Trophoblast cell (in vitro differentiated cells and primary cell): ENCODE measurements at regions not wholly inside any gene's neighbourhood (a gene's known extent, or its start where the extent isn't known, plus 50 kb on each side); places are given as distances from the start of the nearest gene placed in this dataset.

Source experiments
- DNase-seq, 2 donors: peaks; one replicate each; pipeline ENCODE4 v3.0.0-alpha.2; 2016
- H2AFZ ChIP-seq: 2 replicates; pipeline ENCODE4 v1.6.1; 2013; ENCODE audit warnings: low read length, moderate library complexity, mild to moderate bottlenecking; ENCODE audit not compliant: insufficient read depth, poor library complexity
- H2AK5ac ChIP-seq: 2 replicates; pipeline ENCODE4 v1.6.1; 2013; ENCODE audit warnings: mild to moderate bottlenecking, low read length
- H2BK120ac ChIP-seq: 2 replicates; pipeline ENCODE4 v1.6.1; 2013; ENCODE audit warnings: low read length, mild to moderate bottlenecking, moderate library complexity; ENCODE audit not compliant: insufficient read depth, poor library complexity
- H2BK12ac ChIP-seq: 2 replicates; pipeline ENCODE4 v1.6.1; 2013; ENCODE audit warnings: mild to moderate bottlenecking, low read length, moderate library complexity
- H2BK5ac ChIP-seq: 2 replicates; pipeline ENCODE4 v1.6.1; 2013; ENCODE audit warnings: low read length, low read depth, moderate library complexity, mild to moderate bottlenecking; ENCODE audit not compliant: poor library complexity
- H3K14ac ChIP-seq: 2 replicates; pipeline ENCODE4 v1.6.1; 2013; ENCODE audit warnings: mild to moderate bottlenecking, low read length
- H3K18ac ChIP-seq: 2 replicates; pipeline ENCODE4 v1.6.1; 2013; ENCODE audit warnings: mild to moderate bottlenecking, low read length
- H3K23ac ChIP-seq: 2 replicates; pipeline ENCODE4 v1.6.1; 2013; ENCODE audit warnings: low read length
- H3K27ac ChIP-seq: 2 replicates; pipeline ENCODE4 v1.5.1; 2013; ENCODE audit warnings: low read depth, mild to moderate bottlenecking, inconsistent platforms, low read length, moderate library complexity
- H3K27me3 ChIP-seq: 2 replicates; pipeline ENCODE4 v1.6.1; 2013; ENCODE audit warnings: inconsistent platforms, mild to moderate bottlenecking, low read length, moderate library complexity; ENCODE audit not compliant: insufficient read depth
- H3K36me3 ChIP-seq, 2 experiments: 1 replicate in 1 of 2; 2 replicates in 1 of 2; pipeline ENCODE4 v1.6.1; 2013; ENCODE audit warnings: low read length in 2 of 2, mild to moderate bottlenecking in 2 of 2, moderate library complexity in 1 of 2; ENCODE audit not compliant: insufficient read depth in 2 of 2, control insufficient read depth in 1 of 2
- H3K4ac ChIP-seq: 2 replicates; pipeline ENCODE4 v1.6.1; 2013; ENCODE audit warnings: low read depth, mild to moderate bottlenecking, low read length, moderate library complexity
- H3K4me1 ChIP-seq, 2 experiments: 1 replicate in 1 of 2; 2 replicates in 1 of 2; pipeline ENCODE4 v1.6.1; 2013; ENCODE audit warnings: low read length in 2 of 2, mild to moderate bottlenecking in 2 of 2, moderate library complexity in 1 of 2; ENCODE audit not compliant: insufficient read depth in 2 of 2, control insufficient read depth in 1 of 2
- H3K4me2 ChIP-seq: 2 replicates; pipeline ENCODE4 v1.6.1; 2013; ENCODE audit warnings: inconsistent platforms, mild to moderate bottlenecking, low read length, moderate library complexity
- H3K4me3 ChIP-seq: 2 replicates; pipeline ENCODE4 v1.5.1; 2013; ENCODE audit warnings: mild to moderate bottlenecking, low read depth, low read length, inconsistent platforms
- H3K79me1 ChIP-seq: one replicate; pipeline ENCODE4 v1.6.1; 2013; ENCODE audit warnings: low read length
- H3K79me2 ChIP-seq: 2 replicates; pipeline ENCODE4 v1.6.1; 2013; ENCODE audit warnings: low read length, mild to moderate bottlenecking; ENCODE audit not compliant: control insufficient read depth, insufficient read depth, poor library complexity
- H3K9ac ChIP-seq: 2 replicates; pipeline ENCODE4 v1.6.1; 2013; ENCODE audit warnings: mild to moderate bottlenecking, low read length
- H3K9me3 ChIP-seq: 2 replicates; pipeline ENCODE4 v1.6.1; 2013; ENCODE audit warnings: low read depth, mild to moderate bottlenecking, control low read depth, inconsistent platforms, low read length; ENCODE audit not compliant: insufficient read depth
- H4K12ac ChIP-seq: 2 replicates; pipeline ENCODE4 v1.6.1; 2013; ENCODE audit warnings: low read depth, mild to moderate bottlenecking, low read length, moderate library complexity
- H4K8ac ChIP-seq: 2 replicates; pipeline ENCODE4 v1.6.1; 2013; ENCODE audit warnings: low read depth, mild to moderate bottlenecking, low read length, moderate library complexity
- H4K91ac ChIP-seq: one replicate; pipeline ENCODE4 v1.6.1; 2013; ENCODE audit warnings: low read depth, mild to moderate bottlenecking, low read length, moderate library complexity
- WGBS: extraction: QIAGEN DNeasy Blood & Tissue Kit; methylation state at CpG from one replicate; pipeline ENCODE4 v1.1.7; 2013; ENCODE audit warnings: missing lambda C conversion rate; ENCODE audit not compliant: insufficient read length, insufficient coverage; ENCODE audit errors: extremely low coverage; 5-methylcytosine and 5-hydroxymethylcytosine counted together

- Histone ChIP-seq H4K12ac (no peak overlapping the region), H2AFZ (no peak overlapping the region), H3K79me1 (no peaks in the 10 kb centered on the region), H3K4me1 (no peaks in the 10 kb centered on the region), H2BK120ac (no peak overlapping the region), H2AK5ac (no peak overlapping the region), H3K27ac (no peak overlapping the region), H3K23ac (no peak overlapping the region), H2BK12ac (no peak overlapping the region), H3K4me3 (no peak overlapping the region), H3K9ac (no peak overlapping the region), H2BK5ac (no peak overlapping the region), H4K8ac (no peak overlapping the region), H3K79me2 (no peaks in the 10 kb centered on the region), H3K9me3 (no peaks in the 10 kb centered on the region), H3K14ac (no peak overlapping the region), H3K4ac (no peak overlapping the region), H4K91ac (no peak overlapping the region), H3K4me2 (no peak overlapping the region), H3K27me3 (no peaks in the 10 kb centered on the region), H3K18ac (no peak overlapping the region), H3K36me3 (no peaks in the 10 kb centered on the region)
- no CpG with 5 or more reads among the region's 3 CpGs for WGBS
- DNase-seq, result no peak
Observed at GRCh38 chr1:238408737-238409136, 518.0 kb upstream of the ZP4 start.

DNA sequence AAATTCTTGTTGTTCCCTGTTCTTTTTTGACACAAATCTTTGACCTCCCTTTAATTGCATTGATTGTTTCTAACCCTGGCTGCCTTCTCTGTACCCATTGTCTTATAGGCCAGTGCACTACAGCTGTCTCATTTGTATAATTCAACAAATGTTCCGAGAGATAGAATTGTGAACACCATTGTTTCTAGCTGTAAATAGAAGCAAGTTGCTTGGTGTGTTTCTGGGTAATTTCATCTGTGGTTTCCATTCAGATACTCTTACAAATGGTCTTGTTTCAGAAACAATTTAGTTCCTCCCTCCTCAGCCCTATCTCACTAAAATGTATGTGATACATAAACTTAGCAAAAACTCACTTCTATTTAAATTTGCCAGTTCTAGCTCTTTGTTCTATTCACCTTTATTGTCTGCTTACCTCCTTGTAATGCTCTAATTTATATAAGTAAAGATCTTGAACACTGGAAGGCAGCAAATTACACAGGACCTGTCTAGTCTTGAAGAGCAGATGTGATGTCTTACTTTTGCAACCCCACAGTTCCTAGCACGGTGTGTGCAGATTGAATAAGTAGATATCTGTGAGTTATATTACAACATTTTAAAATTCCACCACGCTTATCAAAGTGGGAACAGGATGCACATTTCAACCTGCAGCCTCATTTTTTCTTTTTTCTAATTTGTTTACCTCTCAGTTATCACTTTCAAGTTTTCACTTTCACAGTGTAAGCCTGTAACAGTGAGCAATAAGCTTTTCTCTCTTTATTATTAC, 515.6 kb upstream of the ZP4 start:
- Histone ChIP-seq H2BK12ac (no peak overlapping the region), H2BK120ac (no peak overlapping the region), H3K4me2 (no peak overlapping the region), H3K4me3 (no peak overlapping the region), H4K12ac (no peak overlapping the region), H3K79me2 (no peaks in the 10 kb centered on the region), H3K18ac (no peak overlapping the region), H3K9ac (no peak overlapping the region), H4K91ac (no peak overlapping the region), H3K4ac (no peak overlapping the region), H2AFZ (no peak overlapping the region), H3K14ac (no peak overlapping the region), H2BK5ac (no peak overlapping the region), H3K79me1 (no peaks in the 10 kb centered on the region), H4K8ac (no peak overlapping the region), H3K27me3 (no peaks in the 10 kb centered on the region), H3K9me3 (no peaks in the 10 kb centered on the region), H3K4me1 (no peaks in the 10 kb centered on the region), H3K23ac (no peak overlapping the region), H2AK5ac (no peak overlapping the region), H3K36me3 (no peaks in the 10 kb centered on the region), H3K27ac (no peak overlapping the region)
- DNase-seq, result no peak
- no CpG with 5 or more reads among the region's 3 CpGs for WGBS

- WGBS, result no CpG with 5 or more reads among the region's 2 CpGs
- Histone ChIP-seq H2AK5ac (no peak overlapping the region), H4K12ac (no peak overlapping the region), H2BK5ac (no peak overlapping the region), H3K9ac (no peak overlapping the region), H3K79me1 (no peaks in the 10 kb centered on the region), H4K91ac (no peak overlapping the region), H2BK12ac (no peak overlapping the region), H4K8ac (no peak overlapping the region), H2AFZ (no peak overlapping the region), H3K4ac (no peak overlapping the region), H3K27me3 (no peaks in the 10 kb centered on the region), H3K18ac (no peak overlapping the region), H2BK120ac (no peak overlapping the region), H3K4me1 (no peaks in the 10 kb centered on the region), H3K4me3 (no peak overlapping the region), H3K79me2 (no peaks in the 10 kb centered on the region), H3K4me2 (no peak overlapping the region), H3K23ac (no peak overlapping the region), H3K14ac (no peak overlapping the region), H3K27ac (no peak overlapping the region), H3K36me3 (no peaks in the 10 kb centered on the region), H3K9me3 (no peaks in the 10 kb centered on the region)
- no peak for DNase-seq
Observed at GRCh38 chr1:238404921-238405320, 514.2 kb upstream of the ZP4 start.

GRCh38 chr1:238404481-238404880, 513.8 kb upstream of the ZP4 start:
- no peak overlapping the region for H3K23ac ChIP-seq
- H3K4me1 ChIP-seq, result no peaks in the 10 kb centered on the region
- no peak overlapping the region for H3K4me2 ChIP-seq
- no peaks in the 10 kb centered on the region for H3K79me2 ChIP-seq
- H2BK120ac ChIP-seq, result no peak overlapping the region
- no CpG with 5 or more reads among the region's 1 CpG for WGBS
- no peak overlapping the region for H2AK5ac ChIP-seq
- H3K4me3 ChIP-seq, result no peak overlapping the region
- H2BK5ac ChIP-seq, result no peak overlapping the region
- no peak overlapping the region for H3K18ac ChIP-seq
- H4K8ac ChIP-seq, result no peak overlapping the region
- H3K9me3 ChIP-seq, result no peaks in the 10 kb centered on the region
- H4K12ac ChIP-seq, result no peak overlapping the region
- H3K4ac ChIP-seq, result no peak overlapping the region
- no peaks in the 10 kb centered on the region for H3K36me3 ChIP-seq
- H3K9ac ChIP-seq, result no peak overlapping the region
- no peak overlapping the region for H3K27ac ChIP-seq
- no peak overlapping the region for H2BK12ac ChIP-seq
- no peak overlapping the region for H4K91ac ChIP-seq
- H2AFZ ChIP-seq, result no peak overlapping the region
- H3K79me1 ChIP-seq, result no peaks in the 10 kb centered on the region
- no peaks in the 10 kb centered on the region for H3K27me3 ChIP-seq
- no peak for DNase-seq
- no peak overlapping the region for H3K14ac ChIP-seq
